K562 (cell line): ENCODE measurements at regions not wholly inside any gene's neighbourhood (a gene's known extent, or its start where the extent isn't known, plus 50 kb on each side); places are given as distances from the start of the nearest gene placed in this dataset.

ENCODE experiments used
- ATAC-seq: fragments of 200-7000 bp; cut with Tn5 transposase; 3 replicates; pipeline ENCODE4 v1.9.1; 2020; ENCODE audit warnings: moderate library complexity
- BruUV-seq: library from RNA; stranded (reverse); fragments of 400-500 nt; replicated peaks from 2 replicates; lab custom pipeline; 2021; lab: Mats Ljungman, UMichigan
- CTCF ChIA-PET: fragments of 300-600 bp; formaldehyde crosslinking; extraction: SDS; loops from one replicate; lab custom pipeline; 2021; ENCODE audit warnings: low intra/inter-chr PET ratio; lab: Yijun Ruan, JAX
- POLR2A ChIA-PET: fragments of 300-600, 350-650 bp; sonication (Branson Sonifier 250); formaldehyde crosslinking; extraction: SDS; loops from one replicate; lab custom pipeline; 2021; ENCODE audit warnings: antibody characterized with exemption, inconsistent platforms; lab: Yijun Ruan, JAX
- DNase-seq, 4 experiments: peaks; one replicate each; pipeline versions ENCODE4 v3.0.0 to v3.0.0-alpha.2; 2011 to 2018; ENCODE audit warnings: low spot score in 3 of 4, mixed read lengths in 3 of 4; ENCODE audit errors: extremely low read depth in 1 of 4
- FAIRE-seq: peaks from 2 replicates; lab custom pipeline; 2011; peaks lifted over from hg19 to GRCh38; lab: Jason Lieb, UNC
- H2AFZ ChIP-seq: 2 replicates; pipeline ENCODE4 v1.6.0; 2011; ENCODE audit warnings: low read depth, low read length, control low read depth, inconsistent platforms
- H3K27ac ChIP-seq: fragments of 200-600 bp; 3 replicates; pipeline ENCODE4 v1.8.0; 2011; ENCODE audit warnings: low read depth, mild to moderate bottlenecking, control low read depth, inconsistent platforms, low read length, moderate library complexity, mixed read lengths; ENCODE audit errors: extremely low read depth
- H3K27me3 ChIP-seq, 2 experiments: fragments of 300-600 bp in 1 of 2; 2 replicates in 1 of 2; 3 replicates in 1 of 2; pipeline versions ENCODE4 v1.6.0 to v1.8.0; 2011; ENCODE audit warnings: inconsistent platforms in 2 of 2, low read length in 2 of 2, mild to moderate bottlenecking in 1 of 2, mixed read lengths in 1 of 2, moderate library complexity in 1 of 2; ENCODE audit not compliant: control insufficient read depth in 2 of 2, insufficient read depth in 2 of 2
- H3K36me3 ChIP-seq: fragments of 300-600 bp; 3 replicates; pipeline ENCODE4 v1.8.0; 2011; ENCODE audit warnings: mild to moderate bottlenecking, low read length, inconsistent platforms; ENCODE audit not compliant: control insufficient read depth, insufficient read depth
- H3K4me1 ChIP-seq, 2 experiments: fragments of 200-600 bp in 1 of 2; replicated peaks in 1 of 2; 2 replicates in 1 of 2; 3 replicates in 1 of 2; pipeline versions ENCODE4 v1.5.1 to v1.8.0; 2011; ENCODE audit warnings: inconsistent platforms in 2 of 2, low read length in 2 of 2, mild to moderate bottlenecking in 1 of 2, mixed read lengths in 1 of 2, moderate library complexity in 1 of 2; ENCODE audit not compliant: control insufficient read depth in 2 of 2, insufficient read depth in 2 of 2
- H3K4me2 ChIP-seq: 2 replicates; pipeline ENCODE4 v1.6.1; 2011; ENCODE audit warnings: low read length, control low read depth, inconsistent platforms, mixed read lengths; ENCODE audit not compliant: insufficient read depth
- H3K4me3 ChIP-seq: fragments of 200-600 bp; sonication (generic), shearing (Covaris generic); 2 replicates; pipeline ENCODE4 v1.5.1; 2016; ENCODE audit warnings: control low read depth, inconsistent platforms
- H3K79me2 ChIP-seq: fragments of 200-600 bp; 3 replicates; pipeline ENCODE4 v1.8.0; 2011; ENCODE audit warnings: low read length, inconsistent platforms; ENCODE audit not compliant: control insufficient read depth, insufficient read depth
- H3K9ac ChIP-seq, 2 experiments: 2 replicates each; pipeline versions ENCODE4 v1.6.0 to v1.6.1; 2011; ENCODE audit warnings: low read depth in 2 of 2, low read length in 2 of 2, control low read depth in 1 of 2, inconsistent platforms in 1 of 2, mild to moderate bottlenecking in 1 of 2, mixed read lengths in 1 of 2; ENCODE audit not compliant: insufficient read depth in 1 of 2
- H3K9me1 ChIP-seq: one replicate; pipeline ENCODE4 v1.6.0; 2011; ENCODE audit warnings: inconsistent platforms, mild to moderate bottlenecking, low read length, moderate library complexity; ENCODE audit not compliant: control insufficient read depth, insufficient read depth
- H3K9me3 ChIP-seq: replicated peaks from 2 replicates; pipeline ENCODE4 v1.5.1; 2011; ENCODE audit warnings: low read depth, low read length, inconsistent platforms; ENCODE audit not compliant: control insufficient read depth, insufficient read depth
- H4K20me1 ChIP-seq: replicated peaks from 2 replicates; pipeline ENCODE4 v1.6.1; 2011; ENCODE audit warnings: low read length, inconsistent platforms, mixed read lengths; ENCODE audit not compliant: control insufficient read depth, insufficient read depth
- CAMTA2 ChIP-seq: fragments of 250-450 bp; sonication (Bioruptor Pico); conservative IDR thresholded peaks from 2 replicates; pipeline ENCODE4 v1.5.1; 2022
- ELF4 ChIP-seq: fragments of 450-650 bp; formaldehyde crosslinking; IDR thresholded peaks from 2 replicates; pipeline ENCODE4 v1.4.0; 2022; ENCODE audit warnings: missing genetic modification characterization
- MBD2 ChIP-seq: sonication (generic); IDR thresholded peaks from 2 replicates; pipeline ENCODE4 v1.6.1; 2016; ENCODE audit warnings: low read depth, borderline replicate concordance
- SMC3 ChIP-seq: conservative IDR thresholded peaks from 2 replicates; pipeline ENCODE4 v1.6.1; 2011; ENCODE audit warnings: low read depth, low read length, improper control_type of control experiment; ENCODE audit not compliant: insufficient read depth
- ZFP1 ChIP-seq: fragments of 450-650 bp; formaldehyde crosslinking; IDR thresholded peaks from 2 replicates; pipeline ENCODE4 v1.4.0; 2020; ENCODE audit warnings: mild to moderate bottlenecking, mixed read lengths
- ZNF277 ChIP-seq: fragments of 250-450 bp; sonication (Bioruptor Pico); IDR thresholded peaks from 2 replicates; pipeline ENCODE4 v1.8.0; 2022; ENCODE audit warnings: inconsistent platforms, mild to moderate bottlenecking, moderate library complexity, borderline replicate concordance
- WGBS: fragments of 100-300 bp; shearing (Covaris generic); methylation state at CpG from one replicate; pipeline ENCODE4 v1.1.6; 2016; ENCODE audit warnings: low coverage, mixed read lengths; ENCODE audit not compliant: insufficient coverage; ENCODE audit errors: missing lambda C conversion rate; 5-methylcytosine and 5-hydroxymethylcytosine counted together
- in situ Hi-C: fragments of 300-500 bp; cut with MboI; formaldehyde crosslinking; loops from 4 replicates; pipeline ENCODE4 v1.15.0; 2018; ENCODE audit warnings: inconsistent platforms, mixed read lengths
- intact Hi-C: fragments of 100-400 bp; cut with micrococcal nuclease; formaldehyde crosslinking; loops from 2 replicates; pipeline ENCODE4 v1.14.2; 2022
- TF ChIP-seq, protein P1 (sequence below): fragments of 200-600 bp; sonication (generic); IDR thresholded peaks from one replicate; pipeline ENCODE4 v1.6.1; 2012; ENCODE audit warnings: mild to moderate bottlenecking, low read depth, low read length, inconsistent platforms
- TF ChIP-seq, protein P2 (sequence below): fragments of 450-650 bp; IDR thresholded peaks from 2 replicates; pipeline ENCODE4 v1.6.1; 2016; ENCODE audit warnings: missing biosample characterization, missing genetic modification characterization

DNA sequence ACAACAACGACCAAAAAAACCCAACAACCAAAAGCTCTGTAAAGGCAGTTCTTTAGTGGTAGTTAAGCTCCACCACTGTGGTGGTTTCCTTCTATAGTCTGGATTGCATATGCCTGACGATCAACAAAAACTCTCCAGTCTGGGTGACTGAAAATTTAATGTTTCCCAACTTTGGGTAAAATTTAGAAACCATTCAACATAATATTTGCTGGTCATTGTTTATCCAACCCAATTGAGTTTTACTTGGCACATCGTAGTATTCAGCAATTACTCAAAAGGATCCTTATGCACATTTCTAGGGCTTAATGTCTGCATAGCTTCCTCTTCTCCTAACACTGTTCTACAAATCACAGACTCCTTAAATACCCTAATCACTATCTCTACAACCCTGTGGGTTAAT, 1080.2 kb upstream of the NRXN1 start:
- DNase-seq (no peak), ATAC-seq (no peak), FAIRE-seq (no peak)
- Histone ChIP-seq H3K9ac (no peak overlapping the region), H3K79me2 (no peaks in the 10 kb centered on the region), H3K4me3 (no peak overlapping the region), H3K4me2 (no peak overlapping the region), H3K27ac (no peak overlapping the region), H3K9me3 (0 out of 2 replicates have a peak, but pooled peaks cover 3% of the 10 kb centered on the region), H3K4me1 (no peaks in the 10 kb centered on the region), H3K9me1 (no peaks in the 10 kb centered on the region), H3K27me3 (no peaks in the 10 kb centered on the region), H2AFZ (no peak overlapping the region), H3K36me3 (no peaks in the 10 kb centered on the region), H4K20me1 (no peaks in the 10 kb centered on the region)
- POLR2A ChIA-PET: no interaction called here
- WGBS: 4% methylated on average over 3 of the region's 3 CpGs
- no TSS peak for BruUV-seq
- CTCF ChIA-PET: no interaction called here
- intact Hi-C loops: no loop called here
- in situ Hi-C loops: no loop called here
- TF ChIP-seq, protein P1, sequence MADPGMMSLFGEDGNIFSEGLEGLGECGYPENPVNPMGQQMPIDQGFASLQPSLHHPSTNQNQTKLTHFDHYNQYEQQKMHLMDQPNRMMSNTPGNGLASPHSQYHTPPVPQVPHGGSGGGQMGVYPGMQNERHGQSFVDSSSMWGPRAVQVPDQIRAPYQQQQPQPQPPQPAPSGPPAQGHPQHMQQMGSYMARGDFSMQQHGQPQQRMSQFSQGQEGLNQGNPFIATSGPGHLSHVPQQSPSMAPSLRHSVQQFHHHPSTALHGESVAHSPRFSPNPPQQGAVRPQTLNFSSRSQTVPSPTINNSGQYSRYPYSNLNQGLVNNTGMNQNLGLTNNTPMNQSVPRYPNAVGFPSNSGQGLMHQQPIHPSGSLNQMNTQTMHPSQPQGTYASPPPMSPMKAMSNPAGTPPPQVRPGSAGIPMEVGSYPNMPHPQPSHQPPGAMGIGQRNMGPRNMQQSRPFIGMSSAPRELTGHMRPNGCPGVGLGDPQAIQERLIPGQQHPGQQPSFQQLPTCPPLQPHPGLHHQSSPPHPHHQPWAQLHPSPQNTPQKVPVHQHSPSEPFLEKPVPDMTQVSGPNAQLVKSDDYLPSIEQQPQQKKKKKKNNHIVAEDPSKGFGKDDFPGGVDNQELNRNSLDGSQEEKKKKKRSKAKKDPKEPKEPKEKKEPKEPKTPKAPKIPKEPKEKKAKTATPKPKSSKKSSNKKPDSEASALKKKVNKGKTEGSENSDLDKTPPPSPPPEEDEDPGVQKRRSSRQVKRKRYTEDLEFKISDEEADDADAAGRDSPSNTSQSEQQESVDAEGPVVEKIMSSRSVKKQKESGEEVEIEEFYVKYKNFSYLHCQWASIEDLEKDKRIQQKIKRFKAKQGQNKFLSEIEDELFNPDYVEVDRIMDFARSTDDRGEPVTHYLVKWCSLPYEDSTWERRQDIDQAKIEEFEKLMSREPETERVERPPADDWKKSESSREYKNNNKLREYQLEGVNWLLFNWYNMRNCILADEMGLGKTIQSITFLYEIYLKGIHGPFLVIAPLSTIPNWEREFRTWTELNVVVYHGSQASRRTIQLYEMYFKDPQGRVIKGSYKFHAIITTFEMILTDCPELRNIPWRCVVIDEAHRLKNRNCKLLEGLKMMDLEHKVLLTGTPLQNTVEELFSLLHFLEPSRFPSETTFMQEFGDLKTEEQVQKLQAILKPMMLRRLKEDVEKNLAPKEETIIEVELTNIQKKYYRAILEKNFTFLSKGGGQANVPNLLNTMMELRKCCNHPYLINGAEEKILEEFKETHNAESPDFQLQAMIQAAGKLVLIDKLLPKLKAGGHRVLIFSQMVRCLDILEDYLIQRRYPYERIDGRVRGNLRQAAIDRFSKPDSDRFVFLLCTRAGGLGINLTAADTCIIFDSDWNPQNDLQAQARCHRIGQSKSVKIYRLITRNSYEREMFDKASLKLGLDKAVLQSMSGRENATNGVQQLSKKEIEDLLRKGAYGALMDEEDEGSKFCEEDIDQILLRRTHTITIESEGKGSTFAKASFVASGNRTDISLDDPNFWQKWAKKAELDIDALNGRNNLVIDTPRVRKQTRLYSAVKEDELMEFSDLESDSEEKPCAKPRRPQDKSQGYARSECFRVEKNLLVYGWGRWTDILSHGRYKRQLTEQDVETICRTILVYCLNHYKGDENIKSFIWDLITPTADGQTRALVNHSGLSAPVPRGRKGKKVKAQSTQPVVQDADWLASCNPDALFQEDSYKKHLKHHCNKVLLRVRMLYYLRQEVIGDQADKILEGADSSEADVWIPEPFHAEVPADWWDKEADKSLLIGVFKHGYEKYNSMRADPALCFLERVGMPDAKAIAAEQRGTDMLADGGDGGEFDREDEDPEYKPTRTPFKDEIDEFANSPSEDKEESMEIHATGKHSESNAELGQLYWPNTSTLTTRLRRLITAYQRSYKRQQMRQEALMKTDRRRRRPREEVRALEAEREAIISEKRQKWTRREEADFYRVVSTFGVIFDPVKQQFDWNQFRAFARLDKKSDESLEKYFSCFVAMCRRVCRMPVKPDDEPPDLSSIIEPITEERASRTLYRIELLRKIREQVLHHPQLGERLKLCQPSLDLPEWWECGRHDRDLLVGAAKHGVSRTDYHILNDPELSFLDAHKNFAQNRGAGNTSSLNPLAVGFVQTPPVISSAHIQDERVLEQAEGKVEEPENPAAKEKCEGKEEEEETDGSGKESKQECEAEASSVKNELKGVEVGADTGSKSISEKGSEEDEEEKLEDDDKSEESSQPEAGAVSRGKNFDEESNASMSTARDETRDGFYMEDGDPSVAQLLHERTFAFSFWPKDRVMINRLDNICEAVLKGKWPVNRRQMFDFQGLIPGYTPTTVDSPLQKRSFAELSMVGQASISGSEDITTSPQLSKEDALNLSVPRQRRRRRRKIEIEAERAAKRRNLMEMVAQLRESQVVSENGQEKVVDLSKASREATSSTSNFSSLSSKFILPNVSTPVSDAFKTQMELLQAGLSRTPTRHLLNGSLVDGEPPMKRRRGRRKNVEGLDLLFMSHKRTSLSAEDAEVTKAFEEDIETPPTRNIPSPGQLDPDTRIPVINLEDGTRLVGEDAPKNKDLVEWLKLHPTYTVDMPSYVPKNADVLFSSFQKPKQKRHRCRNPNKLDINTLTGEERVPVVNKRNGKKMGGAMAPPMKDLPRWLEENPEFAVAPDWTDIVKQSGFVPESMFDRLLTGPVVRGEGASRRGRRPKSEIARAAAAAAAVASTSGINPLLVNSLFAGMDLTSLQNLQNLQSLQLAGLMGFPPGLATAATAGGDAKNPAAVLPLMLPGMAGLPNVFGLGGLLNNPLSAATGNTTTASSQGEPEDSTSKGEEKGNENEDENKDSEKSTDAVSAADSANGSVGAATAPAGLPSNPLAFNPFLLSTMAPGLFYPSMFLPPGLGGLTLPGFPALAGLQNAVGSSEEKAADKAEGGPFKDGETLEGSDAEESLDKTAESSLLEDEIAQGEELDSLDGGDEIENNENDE: no peak
- TF ChIP-seq ELF4 (CRISPR knock-in tag) (no peak), MBD2 (no peak), ZNF277 (CRISPR knock-in tag) (no peak), SMC3 (no peak), CAMTA2 (CRISPR knock-in tag) (no peak), ZFP1 (no peak)
- TF ChIP-seq, protein P2, sequence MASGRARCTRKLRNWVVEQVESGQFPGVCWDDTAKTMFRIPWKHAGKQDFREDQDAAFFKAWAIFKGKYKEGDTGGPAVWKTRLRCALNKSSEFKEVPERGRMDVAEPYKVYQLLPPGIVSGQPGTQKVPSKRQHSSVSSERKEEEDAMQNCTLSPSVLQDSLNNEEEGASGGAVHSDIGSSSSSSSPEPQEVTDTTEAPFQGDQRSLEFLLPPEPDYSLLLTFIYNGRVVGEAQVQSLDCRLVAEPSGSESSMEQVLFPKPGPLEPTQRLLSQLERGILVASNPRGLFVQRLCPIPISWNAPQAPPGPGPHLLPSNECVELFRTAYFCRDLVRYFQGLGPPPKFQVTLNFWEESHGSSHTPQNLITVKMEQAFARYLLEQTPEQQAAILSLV (tag): no peak
